ENCODE measurements at regions not wholly inside any gene's neighbourhood (a gene's known extent, or its start where the extent isn't known, plus 50 kb on each side); places are given as distances from the start of the nearest gene placed in this dataset.
A peak's percentile ranks its signal among the peaks of the same experiment; 100 is the strongest.

- TF ChIP-seq CTCF (IDR thresholded peaks at IDR 0.05) (no peak), POLR2A (IDR thresholded peaks at IDR 0.05) (no peak)
- Histone ChIP-seq H3K36me3 (no peaks in the 10 kb centered on the region), H3K4me3 (no peak overlapping the region), H3K9me3 (no peaks in the 10 kb centered on the region), H3K27me3 (no peaks in the 10 kb centered on the region), H3K27ac (peak overlapping the region in 1 of 2 donors; percentile 65), H3K4me1 (no peaks in the 10 kb centered on the region)
- no peak for DNase-seq
- intact Hi-C loops (cut with DNase I; ENCODE audit: low total_unique reads), result no loop called here
These were observed 105.3 kb upstream of the COL5A1 start for GRCh38 chr9:134536101-134536900.

- H3K4me1 ChIP-seq, result no peaks in the 10 kb centered on the region
- no peaks in the 10 kb centered on the region for H3K27me3 ChIP-seq
- H3K27ac ChIP-seq, result peak overlapping the region in 1 of 2 donors; percentile 65
- no peaks in the 10 kb centered on the region for H3K9me3 ChIP-seq
- no peaks in the 10 kb centered on the region for H3K36me3 ChIP-seq
- DNase-seq, result no peak
- no peak overlapping the region for H3K4me3 ChIP-seq
- intact Hi-C loops (cut with DNase I; ENCODE audit: low total_unique reads), result no loop called here
- TF ChIP-seq CTCF (IDR thresholded peaks at IDR 0.05), result no peak
- no peak for TF ChIP-seq POLR2A (IDR thresholded peaks at IDR 0.05)
These were observed 104.7 kb upstream of the COL5A1 start for GRCh38 chr9:134536931-134537330.

- no peak for DNase-seq
- no peaks in the 10 kb centered on the region for H3K9me3 ChIP-seq
- no peaks in the 10 kb centered on the region for H3K4me1 ChIP-seq
- no peaks in the 10 kb centered on the region for H3K27me3 ChIP-seq
- no peak overlapping the region for H3K4me3 ChIP-seq
- intact Hi-C loops (cut with DNase I; ENCODE audit: low total_unique reads), result no loop called here
- peak overlapping the region; percentile 2 to 65 for H3K27ac ChIP-seq
- TF ChIP-seq POLR2A (IDR thresholded peaks at IDR 0.05), result no peak
- no peak for TF ChIP-seq CTCF (IDR thresholded peaks at IDR 0.05)
- no peaks in the 10 kb centered on the region for H3K36me3 ChIP-seq
These were observed 103.5 kb upstream of the COL5A1 start for GRCh38 chr9:134537951-134538641.

GRCh38 chr9:134538856-134539566 lies 102.6 kb upstream of the COL5A1 start:
- Histone ChIP-seq H3K9me3 (no peaks in the 10 kb centered on the region), H3K36me3 (no peaks in the 10 kb centered on the region), H3K4me3 (no peak overlapping the region), H3K4me1 (no peaks in the 10 kb centered on the region), H3K27ac (peak overlapping the region in 1 of 2 donors; percentile 65), H3K27me3 (no peaks in the 10 kb centered on the region)
- intact Hi-C loops (cut with DNase I; ENCODE audit: low total_unique reads), result no loop called here
- no peak for DNase-seq
- TF ChIP-seq CTCF (IDR thresholded peaks at IDR 0.05) (no peak), POLR2A (IDR thresholded peaks at IDR 0.05) (no peak)

Data from uterus (tissue), 3 donors.